ENCODE measurements at regions not wholly inside any gene's neighbourhood (a gene's known extent, or its start where the extent isn't known, plus 50 kb on each side); places are given as distances from the start of the nearest gene placed in this dataset.

GRCh38 chr7:48872548-48872947, 51.8 kb upstream of the CDC14C start:
- H3K9me3 ChIP-seq: no peaks in the 10 kb centered on the region
- no peak overlapping the region for H3K4me3 ChIP-seq
- H3K27me3 ChIP-seq: no peaks in the 10 kb centered on the region
- intact Hi-C loops (cut with DNase I; ENCODE audit: low total_unique reads): loop anchor here (10.0 kb wide), 1 partner anchor 548 kb away; no protein-coding TSS in a partner anchor
- no peak overlapping the region for H3K27ac ChIP-seq
- DNase-seq: no peak
- WGBS, 2 donors: 80 to 89% methylated on average over 3 of the region's 3 CpGs
- H3K4me1 ChIP-seq: no peaks in the 10 kb centered on the region
- H3K36me3 ChIP-seq (ENCODE audit: low read depth, missing control alignments): no peaks in the 10 kb centered on the region
- TF ChIP-seq POLR2A (IDR thresholded peaks at IDR 0.05) (no peak), CTCF (IDR thresholded peaks at IDR 0.05) (no peak)
